ENCODE measurements at regions not wholly inside any gene's neighbourhood (a gene's known extent, or its start where the extent isn't known, plus 50 kb on each side); places are given as distances from the start of the nearest gene placed in this dataset.

GRCh38 chr1:214165850-214166374 is 115.0 kb upstream of the SMYD2 start:
- no peak for TF ChIP-seq EZH2 (IDR thresholded peaks at IDR 0.05; ENCODE audit: borderline replicate concordance, low read depth, low read length, severe bottlenecking)
- no peak for TF ChIP-seq CTCF (IDR thresholded peaks at IDR 0.05; ENCODE audit: borderline replicate concordance, extremely low read depth, low read length, poor library complexity, severe bottlenecking)

Data from DND-41 (cell line).